MM.1S (cell line): ENCODE measurements at regions not wholly inside any gene's neighbourhood (a gene's known extent, or its start where the extent isn't known, plus 50 kb on each side); places are given as distances from the start of the nearest gene placed in this dataset.

Experiments used
- DNase-seq: peaks from one replicate; pipeline ENCODE4 v3.0.0-alpha.2; 2015
- H2AFZ ChIP-seq: fragments of 300-600 bp; sonication (generic); 2 replicates; pipeline ENCODE4 v1.6.0; 2016; ENCODE audit warnings: antibody characterized with exemption, low read length
- H3F3A ChIP-seq: fragments of 300-600 bp; sonication (generic); 2 replicates; pipeline ENCODE4 v1.6.1; 2016; ENCODE audit warnings: mild to moderate bottlenecking, antibody characterized with exemption, low read length, moderate library complexity, mixed read lengths; ENCODE audit not compliant: insufficient read depth
- H3K27ac ChIP-seq: fragments of 300-600 bp; sonication (generic); 2 replicates; pipeline ENCODE4 v1.5.1; 2016; ENCODE audit warnings: mild to moderate bottlenecking, low read length
- H3K27me3 ChIP-seq: fragments of 300-600 bp; sonication (generic); replicated peaks from 2 replicates; pipeline ENCODE4 v1.6.0; 2016; ENCODE audit warnings: low read length; ENCODE audit not compliant: insufficient read depth
- H3K36me3 ChIP-seq: fragments of 300-600 bp; sonication (generic); replicated peaks from 2 replicates; pipeline ENCODE4 v1.6.1; 2016; ENCODE audit warnings: mild to moderate bottlenecking, low read length, mixed read lengths; ENCODE audit not compliant: insufficient read depth
- H3K4me1 ChIP-seq: fragments of 300-600 bp; sonication (generic); 2 replicates; pipeline ENCODE4 v1.6.1; 2016; ENCODE audit warnings: low read length, mixed read lengths
- H3K4me2 ChIP-seq: fragments of 300-600 bp; sonication (generic); 2 replicates; pipeline ENCODE4 v1.6.0; 2016; ENCODE audit warnings: low read depth, low read length
- H3K4me3 ChIP-seq: fragments of 300-600 bp; sonication (generic); 2 replicates; pipeline ENCODE4 v1.5.1; 2016; ENCODE audit warnings: low read length, mixed read lengths
- H3K79me2 ChIP-seq: fragments of 300-600 bp; sonication (generic); 2 replicates; pipeline ENCODE4 v1.6.1; 2016; ENCODE audit warnings: mixed run types, low read length, mixed read lengths
- H3K9ac ChIP-seq: fragments of 300-600 bp; sonication (generic); 2 replicates; pipeline ENCODE4 v1.6.1; 2016; ENCODE audit warnings: low read length, mixed read lengths
- H3K9me2 ChIP-seq: fragments of 300-600 bp; sonication (generic); replicated peaks from 2 replicates; pipeline ENCODE4 v1.6.1; 2016; ENCODE audit warnings: mild to moderate bottlenecking, low read length, mixed read lengths; ENCODE audit not compliant: insufficient read depth
- H3K9me3 ChIP-seq: fragments of 300-600 bp; sonication (generic); replicated peaks from 2 replicates; pipeline ENCODE4 v1.6.1; 2016; ENCODE audit warnings: mild to moderate bottlenecking, low read length, mixed read lengths; ENCODE audit not compliant: insufficient read depth
- H4K20me1 ChIP-seq: fragments of 300-600 bp; sonication (generic); 2 replicates; pipeline ENCODE4 v1.6.1; 2016; ENCODE audit warnings: mild to moderate bottlenecking, low read length, moderate library complexity, mixed read lengths; ENCODE audit not compliant: insufficient read depth
- EZH2 ChIP-seq: fragments of 300-600 bp; sonication (generic); optimal IDR thresholded peaks from 2 replicates; pipeline ENCODE3; 2017; ENCODE audit warnings: low read depth, mild to moderate bottlenecking, antibody characterized with exemption, low read length, mixed read lengths
- EZH2phosphoT487 ChIP-seq: fragments of 300-600 bp; sonication (generic); IDR thresholded peaks from 2 replicates; pipeline ENCODE4 v1.6.1; 2018; ENCODE audit warnings: antibody characterized with exemption, low read length
- TF ChIP-seq, protein P1 (sequence below): fragments of 300-600 bp; sonication (generic); IDR thresholded peaks from 2 replicates; pipeline ENCODE4 v1.5.1; 2016; ENCODE audit warnings: antibody characterized with exemption, low read length, mixed read lengths

DNA sequence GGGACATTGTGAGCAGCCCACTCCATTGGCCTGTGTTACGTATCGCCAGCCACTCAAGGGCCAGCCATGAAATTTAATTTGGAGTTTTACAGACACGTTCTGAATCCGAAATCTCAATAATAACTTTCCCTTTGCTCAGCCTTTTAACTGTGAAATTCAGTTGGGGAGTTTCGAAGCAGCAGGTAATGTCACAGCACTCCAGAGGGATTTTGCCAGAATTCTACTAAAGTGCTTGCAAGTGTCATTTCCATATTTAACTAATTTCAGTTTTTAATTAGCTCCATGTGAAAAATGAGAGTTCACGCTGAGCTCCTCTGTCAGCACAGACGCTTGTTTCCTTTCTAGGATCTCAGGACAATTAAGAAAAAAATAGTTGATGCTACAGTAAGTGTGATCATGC lies 267.1 kb upstream of the WWC1 start:
- no peak for DNase-seq
- no peak overlapping the region for H3K9ac ChIP-seq
- no peaks in the 10 kb centered on the region for H3K79me2 ChIP-seq
- no peak overlapping the region for H3K4me3 ChIP-seq
- no peaks in the 10 kb centered on the region for H4K20me1 ChIP-seq
- H3K27me3 ChIP-seq = no peaks in the 10 kb centered on the region
- H3K9me2 ChIP-seq = no peaks in the 10 kb centered on the region
- no peak overlapping the region for H3K27ac ChIP-seq
- no peaks in the 10 kb centered on the region for H3K4me1 ChIP-seq
- no peaks in the 10 kb centered on the region for H3F3A ChIP-seq
- no peak overlapping the region for H3K4me2 ChIP-seq
- no peak overlapping the region for H2AFZ ChIP-seq
- H3K9me3 ChIP-seq = no peaks in the 10 kb centered on the region
- TF ChIP-seq EZH2 (no peak), EZH2phosphoT487 (no peak)
- TF ChIP-seq, protein P1, sequence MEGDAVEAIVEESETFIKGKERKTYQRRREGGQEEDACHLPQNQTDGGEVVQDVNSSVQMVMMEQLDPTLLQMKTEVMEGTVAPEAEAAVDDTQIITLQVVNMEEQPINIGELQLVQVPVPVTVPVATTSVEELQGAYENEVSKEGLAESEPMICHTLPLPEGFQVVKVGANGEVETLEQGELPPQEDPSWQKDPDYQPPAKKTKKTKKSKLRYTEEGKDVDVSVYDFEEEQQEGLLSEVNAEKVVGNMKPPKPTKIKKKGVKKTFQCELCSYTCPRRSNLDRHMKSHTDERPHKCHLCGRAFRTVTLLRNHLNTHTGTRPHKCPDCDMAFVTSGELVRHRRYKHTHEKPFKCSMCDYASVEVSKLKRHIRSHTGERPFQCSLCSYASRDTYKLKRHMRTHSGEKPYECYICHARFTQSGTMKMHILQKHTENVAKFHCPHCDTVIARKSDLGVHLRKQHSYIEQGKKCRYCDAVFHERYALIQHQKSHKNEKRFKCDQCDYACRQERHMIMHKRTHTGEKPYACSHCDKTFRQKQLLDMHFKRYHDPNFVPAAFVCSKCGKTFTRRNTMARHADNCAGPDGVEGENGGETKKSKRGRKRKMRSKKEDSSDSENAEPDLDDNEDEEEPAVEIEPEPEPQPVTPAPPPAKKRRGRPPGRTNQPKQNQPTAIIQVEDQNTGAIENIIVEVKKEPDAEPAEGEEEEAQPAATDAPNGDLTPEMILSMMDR = no peak
- no peaks in the 10 kb centered on the region for H3K36me3 ChIP-seq

DNA sequence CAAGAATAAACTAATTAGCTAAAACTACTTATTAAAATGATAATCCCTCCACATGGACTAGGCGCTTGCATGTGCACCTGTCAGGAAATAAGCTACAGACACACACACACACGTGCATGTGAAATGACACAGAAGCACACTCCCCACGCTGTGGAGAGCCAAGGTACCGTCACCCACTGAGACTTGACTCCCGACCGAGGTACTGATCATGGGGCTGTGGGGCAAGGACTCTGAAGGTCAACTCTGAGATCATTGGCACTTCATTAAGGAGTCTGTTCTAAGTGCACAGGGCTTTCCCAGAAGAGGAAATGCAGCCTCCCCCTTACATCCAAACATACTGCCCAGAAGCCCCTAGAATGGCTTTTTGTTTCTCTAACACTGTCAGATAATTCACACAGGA lies 264.4 kb upstream of the WWC1 start:
- Histone ChIP-seq H3K4me3 (no peak overlapping the region), H3K9ac (no peak overlapping the region), H3K36me3 (no peaks in the 10 kb centered on the region), H3K4me2 (no peak overlapping the region), H3K9me2 (no peaks in the 10 kb centered on the region), H3K9me3 (no peaks in the 10 kb centered on the region), H3K4me1 (no peaks in the 10 kb centered on the region), H3K79me2 (no peaks in the 10 kb centered on the region), H3K27ac (no peak overlapping the region), H2AFZ (no peak overlapping the region), H3F3A (no peaks in the 10 kb centered on the region), H4K20me1 (no peaks in the 10 kb centered on the region), H3K27me3 (no peaks in the 10 kb centered on the region)
- no peak for DNase-seq
- TF ChIP-seq, protein P1 = no peak
- TF ChIP-seq EZH2 (no peak), EZH2phosphoT487 (no peak)

DNA sequence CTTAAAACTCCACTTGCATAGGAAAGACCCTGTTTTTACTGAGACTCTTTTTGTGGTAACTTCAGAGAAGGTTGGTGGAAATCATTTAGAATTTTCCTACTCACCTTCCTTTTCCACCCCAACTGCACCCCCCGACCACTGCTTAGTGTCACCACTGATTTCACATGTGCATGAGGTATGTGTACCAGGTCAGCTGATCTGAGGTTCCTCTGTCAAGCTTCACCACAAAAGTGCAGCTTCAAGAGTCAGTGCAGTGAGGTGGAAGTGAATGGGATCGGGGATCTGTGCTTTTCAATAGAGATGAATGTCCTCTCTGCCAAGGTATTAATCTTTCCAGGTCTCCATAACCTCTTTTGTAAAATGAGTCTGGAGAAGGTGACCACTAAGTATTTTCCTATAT lies 260.5 kb upstream of the WWC1 start:
- H3F3A ChIP-seq = no peaks in the 10 kb centered on the region
- no peak overlapping the region for H3K4me3 ChIP-seq
- no peaks in the 10 kb centered on the region for H3K79me2 ChIP-seq
- DNase-seq = no peak
- H3K36me3 ChIP-seq = no peaks in the 10 kb centered on the region
- H2AFZ ChIP-seq = no peak overlapping the region
- H3K27ac ChIP-seq = no peak overlapping the region
- H3K4me1 ChIP-seq = no peaks in the 10 kb centered on the region
- no peaks in the 10 kb centered on the region for H4K20me1 ChIP-seq
- H3K9ac ChIP-seq = no peak overlapping the region
- TF ChIP-seq, protein P1 = no peak
- TF ChIP-seq EZH2phosphoT487 (no peak), EZH2 (no peak)
- no peaks in the 10 kb centered on the region for H3K27me3 ChIP-seq
- H3K9me2 ChIP-seq = no peaks in the 10 kb centered on the region
- H3K9me3 ChIP-seq = no peaks in the 10 kb centered on the region
- no peak overlapping the region for H3K4me2 ChIP-seq

- H3F3A ChIP-seq = no peaks in the 10 kb centered on the region
- no peak for DNase-seq
- H3K4me3 ChIP-seq = no peak overlapping the region
- H3K27me3 ChIP-seq = no peaks in the 10 kb centered on the region
- no peak overlapping the region for H3K9ac ChIP-seq
- no peaks in the 10 kb centered on the region for H3K9me3 ChIP-seq
- no peaks in the 10 kb centered on the region for H3K79me2 ChIP-seq
- H2AFZ ChIP-seq = no peak overlapping the region
- H3K4me2 ChIP-seq = no peak overlapping the region
- no peaks in the 10 kb centered on the region for H3K9me2 ChIP-seq
- H3K36me3 ChIP-seq = no peaks in the 10 kb centered on the region
- no peak overlapping the region for H3K27ac ChIP-seq
- no peaks in the 10 kb centered on the region for H4K20me1 ChIP-seq
- TF ChIP-seq EZH2 (no peak), EZH2phosphoT487 (no peak)
- TF ChIP-seq, protein P1 = no peak
- H3K4me1 ChIP-seq = no peaks in the 10 kb centered on the region
These were observed 259.8 kb upstream of the WWC1 start for GRCh38 chr5:168031614-168032013.
